Activated T-cell treated with anti-CD3 and anti-CD28 coated beads for 1 hour (primary cell): ENCODE measurements at regions not wholly inside any gene's neighbourhood (a gene's known extent, or its start where the extent isn't known, plus 50 kb on each side); places are given as distances from the start of the nearest gene placed in this dataset.

Experiments
- DNase-seq: peaks from one replicate; pipeline ENCODE4 v3.0.0-alpha.2; 2020; ENCODE audit warnings: low read depth

- no peak for DNase-seq
Measured at GRCh38 chr19:28481674-28482073, 731.3 kb downstream of the UQCRFS1 start.

- DNase-seq, result no peak
Measured at GRCh38 chr19:28475525-28475924, 737.4 kb downstream of the UQCRFS1 start.

GRCh38 chr19:28472843-28473242 is 740.1 kb downstream of the UQCRFS1 start:
- no peak for DNase-seq

GRCh38 chr19:28471731-28472510 is 741.0 kb downstream of the UQCRFS1 start:
- DNase-seq, result no peak

- DNase-seq, result no peak
Measured at GRCh38 chr19:28469544-28469943, 743.4 kb downstream of the UQCRFS1 start.

- no peak for DNase-seq
Measured at GRCh38 chr19:28468701-28469459, 744.1 kb downstream of the UQCRFS1 start.

- peak; percentile 54 for DNase-seq
Measured at GRCh38 chr19:28466107-28467045, 746.6 kb downstream of the UQCRFS1 start.

- no peak for DNase-seq
Measured at GRCh38 chr19:28465371-28466086, 747.4 kb downstream of the UQCRFS1 start.

- DNase-seq, result no peak
Measured at GRCh38 chr19:28463493-28464053, 749.4 kb downstream of the UQCRFS1 start.

- no peak for DNase-seq
Measured at GRCh38 chr19:28457620-28458019, 755.3 kb downstream of the UQCRFS1 start.

- no peak for DNase-seq
Measured at GRCh38 chr19:28456708-28457320, 756.1 kb downstream of the UQCRFS1 start.

- DNase-seq, result no peak
Measured at GRCh38 chr19:28456252-28456651, 756.7 kb downstream of the UQCRFS1 start.

GRCh38 chr19:28454083-28454482 is 758.9 kb downstream of the UQCRFS1 start:
- no peak for DNase-seq

GRCh38 chr19:28453420-28453819 is 759.5 kb downstream of the UQCRFS1 start:
- no peak for DNase-seq

- DNase-seq, result no peak
Measured at GRCh38 chr19:28449803-28450202, 763.1 kb downstream of the UQCRFS1 start.

- no peak for DNase-seq
Measured at GRCh38 chr19:28446511-28446910, 766.4 kb downstream of the UQCRFS1 start.

GRCh38 chr19:28445826-28446225 is 767.1 kb downstream of the UQCRFS1 start:
- no peak for DNase-seq

GRCh38 chr19:28444362-28444761 is 768.6 kb downstream of the UQCRFS1 start:
- no peak for DNase-seq

- DNase-seq, result no peak
Measured at GRCh38 chr19:28443361-28443760, 769.6 kb downstream of the UQCRFS1 start.

GRCh38 chr19:28437390-28438346 is 775.3 kb downstream of the UQCRFS1 start:
- no peak for DNase-seq
